ENCODE measurements at regions not wholly inside any gene's neighbourhood (a gene's known extent, or its start where the extent isn't known, plus 50 kb on each side); places are given as distances from the start of the nearest gene placed in this dataset.

- Histone ChIP-seq H3K9me3 (ENCODE audit: control insufficient read depth, insufficient read depth, low read depth, low read length) (no peaks in the 10 kb centered on the region), H3K4me1 (ENCODE audit: control insufficient read depth, insufficient read depth, low read length) (no peaks in the 10 kb centered on the region), H3K27ac (ENCODE audit: extremely low read depth, low read depth, low read length) (no peak overlapping the region), H3K36me3 (ENCODE audit: control insufficient read depth in 2 of 2, insufficient read depth in 1 of 2, low read length in 2 of 2) (no peaks in the 10 kb centered on the region), H3K4me3 (ENCODE audit: low read depth, low read length) (no peak overlapping the region)
- ChIA-PET POLR2A (no interaction called here), CTCF (no interaction called here)
- TF ChIP-seq TCF7L2 (IDR thresholded peaks at IDR 0.05; ENCODE audit: borderline replicate concordance, low read depth, low read length) (no peak), KLF1 (tag by site-specific recombination; IDR thresholded peaks at IDR 0.05) (no peak), GLI2 (tag by site-specific recombination; IDR thresholded peaks at IDR 0.05; ENCODE audit: borderline replicate concordance, low read depth) (no peak), ZNF501 (tag by site-specific recombination; IDR thresholded peaks at IDR 0.05) (no peak), ZNF404 (tag by site-specific recombination; IDR thresholded peaks at IDR 0.05) (no peak), ZNF335 (tag by site-specific recombination; conservative IDR thresholded peaks at IDR 0.05) (no peak), PRDM6 (tag by site-specific recombination; IDR thresholded peaks at IDR 0.05) (no peak)
Measured at GRCh38 chr2:18332477-18332876, 228.0 kb downstream of the RDH14 start.

DNA sequence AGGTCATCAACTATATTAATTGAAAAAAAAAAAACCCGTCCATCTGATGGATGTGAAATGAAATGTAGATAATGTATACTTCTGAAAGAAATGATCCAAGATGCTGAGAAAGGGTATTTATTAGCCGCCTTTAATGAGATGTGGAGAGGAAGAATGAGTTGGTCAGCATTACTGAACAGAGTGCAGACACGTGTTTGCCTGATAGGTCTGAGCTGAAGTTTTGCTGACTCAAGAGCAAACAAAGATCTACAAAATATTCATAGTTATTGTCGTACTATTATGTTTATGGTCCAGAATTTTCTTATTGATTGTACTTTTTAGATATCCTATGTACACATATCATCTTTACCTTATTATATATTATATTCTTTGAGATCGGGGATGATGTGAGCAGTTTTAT lies 235.3 kb downstream of the RDH14 start:
- Histone ChIP-seq H3K27ac (ENCODE audit: extremely low read depth, low read depth, low read length) (no peak overlapping the region), H3K4me3 (ENCODE audit: low read depth, low read length) (no peak overlapping the region), H3K4me1 (ENCODE audit: control insufficient read depth, insufficient read depth, low read length) (no peaks in the 10 kb centered on the region), H3K36me3 (ENCODE audit: control insufficient read depth in 2 of 2, insufficient read depth in 1 of 2, low read length in 2 of 2) (no peaks in the 10 kb centered on the region), H3K9me3 (ENCODE audit: control insufficient read depth, insufficient read depth, low read depth, low read length) (no peaks in the 10 kb centered on the region)
- TF ChIP-seq ZNF433 (tag by site-specific recombination; IDR thresholded peaks at IDR 0.05; ENCODE audit: low read depth) (no peak), ZNF423 (tag by site-specific recombination; IDR thresholded peaks at IDR 0.05) (no peak), YY2 (tag by site-specific recombination; IDR thresholded peaks at IDR 0.05) (no peak), ZNF302 (tag by site-specific recombination; IDR thresholded peaks at IDR 0.05; ENCODE audit: low read depth) (no peak), SCRT2 (tag by site-specific recombination; IDR thresholded peaks at IDR 0.05) (no peak), KLF9 (tag by site-specific recombination; IDR thresholded peaks at IDR 0.05; ENCODE audit: low read depth) (no peak), YY1 (tag by site-specific recombination; IDR thresholded peaks at IDR 0.05) (no peak), ZNF529 (tag by site-specific recombination; IDR thresholded peaks at IDR 0.05; ENCODE audit: insufficient replicate concordance) (no peak), BCL11A (tag by site-specific recombination; IDR thresholded peaks at IDR 0.05; ENCODE audit: low read depth) (no peak), ZNF658 (tag by site-specific recombination; IDR thresholded peaks at IDR 0.05) (no peak), ZFP69B (tag by site-specific recombination; IDR thresholded peaks at IDR 0.05) (no peak), ZNF274 (IDR thresholded peaks at IDR 0.05; ENCODE audit: low read length) (no peak), ZNF274 (tag by site-specific recombination; IDR thresholded peaks at IDR 0.05; ENCODE audit: borderline replicate concordance) (no peak)
- TF ChIP-seq, protein P1, sequence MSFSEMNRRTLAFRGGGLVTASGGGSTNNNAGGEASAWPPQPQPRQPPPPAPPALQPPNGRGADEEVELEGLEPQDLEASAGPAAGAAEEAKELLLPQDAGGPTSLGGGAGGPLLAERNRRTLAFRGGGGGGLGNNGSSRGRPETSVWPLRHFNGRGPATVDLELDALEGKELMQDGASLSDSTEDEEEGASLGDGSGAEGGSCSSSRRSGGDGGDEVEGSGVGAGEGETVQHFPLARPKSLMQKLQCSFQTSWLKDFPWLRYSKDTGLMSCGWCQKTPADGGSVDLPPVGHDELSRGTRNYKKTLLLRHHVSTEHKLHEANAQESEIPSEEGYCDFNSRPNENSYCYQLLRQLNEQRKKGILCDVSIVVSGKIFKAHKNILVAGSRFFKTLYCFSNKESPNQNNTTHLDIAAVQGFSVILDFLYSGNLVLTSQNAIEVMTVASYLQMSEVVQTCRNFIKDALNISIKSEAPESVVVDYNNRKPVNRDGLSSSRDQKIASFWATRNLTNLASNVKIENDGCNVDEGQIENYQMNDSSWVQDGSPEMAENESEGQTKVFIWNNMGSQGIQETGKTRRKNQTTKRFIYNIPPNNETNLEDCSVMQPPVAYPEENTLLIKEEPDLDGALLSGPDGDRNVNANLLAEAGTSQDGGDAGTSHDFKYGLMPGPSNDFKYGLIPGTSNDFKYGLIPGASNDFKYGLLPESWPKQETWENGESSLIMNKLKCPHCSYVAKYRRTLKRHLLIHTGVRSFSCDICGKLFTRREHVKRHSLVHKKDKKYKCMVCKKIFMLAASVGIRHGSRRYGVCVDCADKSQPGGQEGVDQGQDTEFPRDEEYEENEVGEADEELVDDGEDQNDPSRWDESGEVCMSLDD (tag by site-specific recombination; IDR thresholded peaks at IDR 0.05) = no peak
- TF ChIP-seq, protein P2, sequence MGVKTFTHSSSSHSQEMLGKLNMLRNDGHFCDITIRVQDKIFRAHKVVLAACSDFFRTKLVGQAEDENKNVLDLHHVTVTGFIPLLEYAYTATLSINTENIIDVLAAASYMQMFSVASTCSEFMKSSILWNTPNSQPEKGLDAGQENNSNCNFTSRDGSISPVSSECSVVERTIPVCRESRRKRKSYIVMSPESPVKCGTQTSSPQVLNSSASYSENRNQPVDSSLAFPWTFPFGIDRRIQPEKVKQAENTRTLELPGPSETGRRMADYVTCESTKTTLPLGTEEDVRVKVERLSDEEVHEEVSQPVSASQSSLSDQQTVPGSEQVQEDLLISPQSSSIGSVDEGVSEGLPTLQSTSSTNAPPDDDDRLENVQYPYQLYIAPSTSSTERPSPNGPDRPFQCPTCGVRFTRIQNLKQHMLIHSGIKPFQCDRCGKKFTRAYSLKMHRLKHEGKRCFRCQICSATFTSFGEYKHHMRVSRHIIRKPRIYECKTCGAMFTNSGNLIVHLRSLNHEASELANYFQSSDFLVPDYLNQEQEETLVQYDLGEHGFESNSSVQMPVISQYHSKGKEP (tag by site-specific recombination; IDR thresholded peaks at IDR 0.05) = no peak
- ChIA-PET POLR2A (no interaction called here), CTCF (no interaction called here)

Measured in HEK293 (cell line).